ENCODE measurements at regions not wholly inside any gene's neighbourhood (a gene's known extent, or its start where the extent isn't known, plus 50 kb on each side); places are given as distances from the start of the nearest gene placed in this dataset.

- TF ChIP-seq, protein P1, sequence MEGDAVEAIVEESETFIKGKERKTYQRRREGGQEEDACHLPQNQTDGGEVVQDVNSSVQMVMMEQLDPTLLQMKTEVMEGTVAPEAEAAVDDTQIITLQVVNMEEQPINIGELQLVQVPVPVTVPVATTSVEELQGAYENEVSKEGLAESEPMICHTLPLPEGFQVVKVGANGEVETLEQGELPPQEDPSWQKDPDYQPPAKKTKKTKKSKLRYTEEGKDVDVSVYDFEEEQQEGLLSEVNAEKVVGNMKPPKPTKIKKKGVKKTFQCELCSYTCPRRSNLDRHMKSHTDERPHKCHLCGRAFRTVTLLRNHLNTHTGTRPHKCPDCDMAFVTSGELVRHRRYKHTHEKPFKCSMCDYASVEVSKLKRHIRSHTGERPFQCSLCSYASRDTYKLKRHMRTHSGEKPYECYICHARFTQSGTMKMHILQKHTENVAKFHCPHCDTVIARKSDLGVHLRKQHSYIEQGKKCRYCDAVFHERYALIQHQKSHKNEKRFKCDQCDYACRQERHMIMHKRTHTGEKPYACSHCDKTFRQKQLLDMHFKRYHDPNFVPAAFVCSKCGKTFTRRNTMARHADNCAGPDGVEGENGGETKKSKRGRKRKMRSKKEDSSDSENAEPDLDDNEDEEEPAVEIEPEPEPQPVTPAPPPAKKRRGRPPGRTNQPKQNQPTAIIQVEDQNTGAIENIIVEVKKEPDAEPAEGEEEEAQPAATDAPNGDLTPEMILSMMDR (IDR thresholded peaks at IDR 0.05): no peak
- no peak for TF ChIP-seq MAX (IDR thresholded peaks at IDR 0.05)
- TF ChIP-seq MAFK (IDR thresholded peaks at IDR 0.05; ENCODE audit: partially characterized antibody): no peak
- no peak for TF ChIP-seq RFX5 (IDR thresholded peaks at IDR 0.05)
- no peak for TF ChIP-seq SMC3 (IDR thresholded peaks at IDR 0.05)
- no peak for TF ChIP-seq CHD4 (IDR thresholded peaks at IDR 0.05; ENCODE audit: borderline replicate concordance)
- no peak for TF ChIP-seq POLR2AphosphoS2 (conservative IDR thresholded peaks at IDR 0.05; ENCODE audit: low read length)
- TF ChIP-seq REST (IDR thresholded peaks at IDR 0.05): no peak
- TF ChIP-seq RCOR1 (IDR thresholded peaks at IDR 0.05; ENCODE audit: low read depth, low read length): no peak
- TF ChIP-seq RAD21 (conservative IDR thresholded peaks at IDR 0.05 in 1 of 2, IDR thresholded peaks at IDR 0.05 in 1 of 2): no peak
- TF ChIP-seq POLR2A (IDR thresholded peaks at IDR 0.05; ENCODE audit: low read length): no peak
Measured at GRCh38 chr4:160595646-160596045, 1492.8 kb downstream of the RAPGEF2 start.
